ENCODE measurements at regions not wholly inside any gene's neighbourhood (a gene's known extent, or its start where the extent isn't known, plus 50 kb on each side); places are given as distances from the start of the nearest gene placed in this dataset.

DNA sequence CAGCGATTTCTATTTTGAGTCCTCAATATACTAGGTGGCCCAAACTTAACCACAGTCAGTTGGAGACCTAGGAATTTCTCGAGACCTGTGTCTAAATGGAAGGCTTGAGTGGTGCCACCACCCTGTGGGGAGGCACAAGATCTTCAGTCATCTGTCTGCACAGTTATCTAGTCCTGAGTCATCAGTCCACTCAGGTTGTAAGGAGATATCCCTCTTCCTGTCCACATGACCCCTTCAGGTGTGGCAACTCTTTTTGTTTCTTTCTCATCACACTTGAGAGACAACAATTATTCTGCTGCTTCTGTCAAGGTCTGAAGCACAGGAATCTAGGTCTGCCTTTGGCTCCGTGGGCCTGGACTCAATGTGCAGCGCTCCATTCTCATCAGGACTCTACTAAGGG lies 64.4 kb upstream of the IBSP start:
- no peaks in the 10 kb centered on the region for H3K27me3 ChIP-seq
- no peaks in the 10 kb centered on the region for H3K4me1 ChIP-seq (ENCODE audit: insufficient read depth)
- intact Hi-C loops (cut with DNase I), result no loop called here
- no peak for TF ChIP-seq CTCF (IDR thresholded peaks at IDR 0.05)
- TF ChIP-seq POLR2A (IDR thresholded peaks at IDR 0.05), result no peak
- TF ChIP-seq EP300 (IDR thresholded peaks at IDR 0.05), result no peak
- H3K4me3 ChIP-seq, result no peak overlapping the region
- WGBS, 3 donors, result 66 to 69% (median 69%) methylated on average over 4 of the region's 4 CpGs
- DNase-seq, result no peak
- no peak overlapping the region for H3K27ac ChIP-seq
- no peaks in the 10 kb centered on the region for H3K9me3 ChIP-seq
- no peaks in the 10 kb centered on the region for H3K36me3 ChIP-seq

DNA sequence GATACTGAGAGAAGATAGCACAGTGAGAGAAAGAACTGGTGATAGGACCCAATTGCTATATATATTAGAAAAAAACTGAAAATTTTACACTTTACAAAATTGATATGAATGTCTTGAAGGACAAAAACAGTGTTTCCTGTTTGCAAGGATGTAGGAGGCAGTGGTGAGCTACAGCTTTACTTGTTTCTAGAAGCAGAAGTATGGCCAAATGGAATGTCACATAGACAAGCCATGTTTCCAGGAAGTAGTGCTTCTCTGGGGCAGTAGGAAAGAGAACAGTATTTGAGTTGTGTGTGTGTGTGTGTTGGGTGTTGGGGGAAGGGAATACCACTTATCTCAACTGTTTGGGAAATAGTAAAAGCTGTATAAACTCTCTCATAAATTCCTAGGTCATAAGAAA lies 60.9 kb upstream of the IBSP start:
- TF ChIP-seq CTCF (IDR thresholded peaks at IDR 0.05), result no peak
- no peak for TF ChIP-seq EP300 (IDR thresholded peaks at IDR 0.05)
- TF ChIP-seq POLR2A (IDR thresholded peaks at IDR 0.05), result no peak
- no peak overlapping the region for H3K4me3 ChIP-seq
- H3K9me3 ChIP-seq, result no peaks in the 10 kb centered on the region
- intact Hi-C loops (cut with DNase I), result no loop called here
- no peak for DNase-seq
- H3K27me3 ChIP-seq, result no peaks in the 10 kb centered on the region
- no peaks in the 10 kb centered on the region for H3K36me3 ChIP-seq
- H3K4me1 ChIP-seq (ENCODE audit: insufficient read depth), result no peaks in the 10 kb centered on the region
- H3K27ac ChIP-seq, result no peak overlapping the region

GRCh38 chr4:87739494-87739893 lies 59.9 kb upstream of the IBSP start:
- no peaks in the 10 kb centered on the region for H3K9me3 ChIP-seq
- DNase-seq, result no peak
- no peak for TF ChIP-seq POLR2A (IDR thresholded peaks at IDR 0.05)
- TF ChIP-seq CTCF (IDR thresholded peaks at IDR 0.05), result no peak
- no peak for TF ChIP-seq EP300 (IDR thresholded peaks at IDR 0.05)
- no peaks in the 10 kb centered on the region for H3K27me3 ChIP-seq
- WGBS, 3 donors, result 75 to 80% (median 80%) methylated on average over 2 of the region's 2 CpGs
- H3K4me1 ChIP-seq (ENCODE audit: insufficient read depth), result no peaks in the 10 kb centered on the region
- H3K4me3 ChIP-seq, result no peak overlapping the region
- H3K36me3 ChIP-seq, result no peaks in the 10 kb centered on the region
- no peak overlapping the region for H3K27ac ChIP-seq
- intact Hi-C loops (cut with DNase I), result no loop called here

- no peaks in the 10 kb centered on the region for H3K27me3 ChIP-seq
- no peak for DNase-seq
- WGBS, 3 donors, result 64 to 67% (median 66%) methylated on average over 5 of the region's 5 CpGs
These were observed 54.1 kb upstream of the IBSP start for GRCh38 chr4:87745064-87745807.

More at GRCh38 chr4:87745064-87745807, 54.1 kb upstream of the IBSP start:
- no peak overlapping the region for H3K27ac ChIP-seq
- intact Hi-C loops (cut with DNase I), result no loop called here
- H3K4me1 ChIP-seq (ENCODE audit: insufficient read depth), result no peaks in the 10 kb centered on the region
- H3K9me3 ChIP-seq, result no peaks in the 10 kb centered on the region
- H3K4me3 ChIP-seq, result no peak overlapping the region
- TF ChIP-seq EP300 (IDR thresholded peaks at IDR 0.05), result no peak
- no peak for TF ChIP-seq CTCF (IDR thresholded peaks at IDR 0.05)
- TF ChIP-seq POLR2A (IDR thresholded peaks at IDR 0.05), result no peak
- H3K36me3 ChIP-seq, result no peaks in the 10 kb centered on the region
